Ishikawa (cell line): ENCODE measurements at regions not wholly inside any gene's neighbourhood (a gene's known extent, or its start where the extent isn't known, plus 50 kb on each side); places are given as distances from the start of the nearest gene placed in this dataset.

Experiments
- CEBPB ChIP-seq: IDR thresholded peaks from 2 replicates; pipeline ENCODE4 v1.6.1; 2012
- CREB1 ChIP-seq: IDR thresholded peaks from 2 replicates; pipeline ENCODE4 v1.6.1; 2012; ENCODE audit warnings: low read depth
- EGR1 ChIP-seq: IDR thresholded peaks from 2 replicates; pipeline ENCODE4 v1.6.1; 2012
- EP300 ChIP-seq: IDR thresholded peaks from 2 replicates; pipeline ENCODE4 v1.6.1; 2012; ENCODE audit warnings: borderline replicate concordance
- FOXM1 ChIP-seq: IDR thresholded peaks from 2 replicates; pipeline ENCODE4 v1.6.1; 2012; ENCODE audit warnings: low read depth, borderline replicate concordance
- NFIC ChIP-seq: IDR thresholded peaks from 2 replicates; pipeline ENCODE4 v1.6.1; 2012
- RAD21 ChIP-seq: IDR thresholded peaks from 2 replicates; pipeline ENCODE4 v1.6.1; 2012; ENCODE audit warnings: low read depth
- TAF1 ChIP-seq: IDR thresholded peaks from 2 replicates; pipeline ENCODE4 v1.6.1; 2012; ENCODE audit warnings: low read depth, mild to moderate bottlenecking
- TCF12 ChIP-seq: IDR thresholded peaks from 2 replicates; pipeline ENCODE4 v1.6.1; 2012; ENCODE audit warnings: low read depth
- TEAD4 ChIP-seq: IDR thresholded peaks from 2 replicates; pipeline ENCODE4 v1.6.1; 2012
- YY1 ChIP-seq: IDR thresholded peaks from 2 replicates; pipeline ENCODE4 v1.6.1; 2012; ENCODE audit warnings: low read depth
- ZBTB7A ChIP-seq: IDR thresholded peaks from 2 replicates; pipeline ENCODE4 v1.6.1; 2012; ENCODE audit warnings: low read depth
- TF ChIP-seq, protein P1 (sequence below): IDR thresholded peaks from 2 replicates; pipeline ENCODE4 v1.6.1; 2012
- TF ChIP-seq, protein P2 (sequence below): IDR thresholded peaks from 2 replicates; pipeline ENCODE4 v1.6.1; 2012
- TF ChIP-seq, protein P3 (sequence below): IDR thresholded peaks from 2 replicates; pipeline ENCODE4 v1.6.1; 2012; ENCODE audit warnings: low read depth, mild to moderate bottlenecking

DNA sequence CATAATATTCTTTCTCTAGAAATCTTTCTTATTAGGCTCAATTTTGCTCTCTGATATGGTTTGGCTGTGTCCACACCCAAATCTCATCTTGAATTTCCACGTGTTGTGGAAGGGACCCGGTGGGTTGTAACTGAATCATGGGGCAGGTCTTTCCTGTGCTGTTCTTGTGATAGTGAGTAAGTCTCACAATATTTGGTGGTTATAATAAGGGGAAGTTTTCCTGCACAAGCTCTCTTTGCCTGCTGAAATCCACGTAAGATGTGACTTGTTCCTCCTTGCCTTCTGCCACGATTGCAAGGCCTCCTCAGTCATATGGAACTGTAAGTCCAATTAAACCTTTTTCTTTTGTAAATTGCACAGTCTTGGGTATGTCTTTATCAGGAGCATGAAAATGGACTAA, 73.8 kb downstream of the CAVIN2 start:
- no peak for TF ChIP-seq TCF12
- no peak for TF ChIP-seq YY1
- no peak for TF ChIP-seq CREB1
- TF ChIP-seq, protein P1, sequence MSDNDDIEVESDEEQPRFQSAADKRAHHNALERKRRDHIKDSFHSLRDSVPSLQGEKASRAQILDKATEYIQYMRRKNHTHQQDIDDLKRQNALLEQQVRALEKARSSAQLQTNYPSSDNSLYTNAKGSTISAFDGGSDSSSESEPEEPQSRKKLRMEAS = no peak
- TF ChIP-seq, protein P2, sequence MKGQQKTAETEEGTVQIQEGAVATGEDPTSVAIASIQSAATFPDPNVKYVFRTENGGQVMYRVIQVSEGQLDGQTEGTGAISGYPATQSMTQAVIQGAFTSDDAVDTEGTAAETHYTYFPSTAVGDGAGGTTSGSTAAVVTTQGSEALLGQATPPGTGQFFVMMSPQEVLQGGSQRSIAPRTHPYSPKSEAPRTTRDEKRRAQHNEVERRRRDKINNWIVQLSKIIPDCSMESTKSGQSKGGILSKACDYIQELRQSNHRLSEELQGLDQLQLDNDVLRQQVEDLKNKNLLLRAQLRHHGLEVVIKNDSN = no peak
- no peak for TF ChIP-seq TAF1
- TF ChIP-seq RAD21 = no peak
- no peak for TF ChIP-seq CEBPB
- no peak for TF ChIP-seq EGR1
- TF ChIP-seq FOXM1 = no peak
- no peak for TF ChIP-seq EP300
- TF ChIP-seq NFIC = no peak
- TF ChIP-seq TEAD4 = no peak
- TF ChIP-seq, protein P3, sequence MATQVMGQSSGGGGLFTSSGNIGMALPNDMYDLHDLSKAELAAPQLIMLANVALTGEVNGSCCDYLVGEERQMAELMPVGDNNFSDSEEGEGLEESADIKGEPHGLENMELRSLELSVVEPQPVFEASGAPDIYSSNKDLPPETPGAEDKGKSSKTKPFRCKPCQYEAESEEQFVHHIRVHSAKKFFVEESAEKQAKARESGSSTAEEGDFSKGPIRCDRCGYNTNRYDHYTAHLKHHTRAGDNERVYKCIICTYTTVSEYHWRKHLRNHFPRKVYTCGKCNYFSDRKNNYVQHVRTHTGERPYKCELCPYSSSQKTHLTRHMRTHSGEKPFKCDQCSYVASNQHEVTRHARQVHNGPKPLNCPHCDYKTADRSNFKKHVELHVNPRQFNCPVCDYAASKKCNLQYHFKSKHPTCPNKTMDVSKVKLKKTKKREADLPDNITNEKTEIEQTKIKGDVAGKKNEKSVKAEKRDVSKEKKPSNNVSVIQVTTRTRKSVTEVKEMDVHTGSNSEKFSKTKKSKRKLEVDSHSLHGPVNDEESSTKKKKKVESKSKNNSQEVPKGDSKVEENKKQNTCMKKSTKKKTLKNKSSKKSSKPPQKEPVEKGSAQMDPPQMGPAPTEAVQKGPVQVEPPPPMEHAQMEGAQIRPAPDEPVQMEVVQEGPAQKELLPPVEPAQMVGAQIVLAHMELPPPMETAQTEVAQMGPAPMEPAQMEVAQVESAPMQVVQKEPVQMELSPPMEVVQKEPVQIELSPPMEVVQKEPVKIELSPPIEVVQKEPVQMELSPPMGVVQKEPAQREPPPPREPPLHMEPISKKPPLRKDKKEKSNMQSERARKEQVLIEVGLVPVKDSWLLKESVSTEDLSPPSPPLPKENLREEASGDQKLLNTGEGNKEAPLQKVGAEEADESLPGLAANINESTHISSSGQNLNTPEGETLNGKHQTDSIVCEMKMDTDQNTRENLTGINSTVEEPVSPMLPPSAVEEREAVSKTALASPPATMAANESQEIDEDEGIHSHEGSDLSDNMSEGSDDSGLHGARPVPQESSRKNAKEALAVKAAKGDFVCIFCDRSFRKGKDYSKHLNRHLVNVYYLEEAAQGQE = no peak
- TF ChIP-seq ZBTB7A = no peak

DNA sequence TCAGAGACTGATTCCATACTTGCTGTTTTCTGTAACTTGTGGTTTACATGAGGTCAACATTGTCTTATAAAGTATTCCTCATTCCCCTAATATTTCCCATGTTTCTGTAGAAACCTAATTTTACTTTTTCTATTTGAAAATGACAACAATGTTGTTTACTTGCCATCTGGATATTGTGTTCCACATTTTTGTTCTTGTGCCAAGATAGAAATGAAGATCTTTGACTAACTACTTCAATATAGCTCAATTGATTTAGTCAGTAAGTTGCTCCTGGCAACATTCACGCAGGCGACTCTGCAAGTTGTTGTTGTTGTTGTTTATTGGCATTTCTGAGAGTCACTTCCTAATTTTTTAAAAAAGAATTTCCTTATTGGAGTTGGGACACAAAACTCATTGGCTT, 69.5 kb downstream of the CAVIN2 start:
- TF ChIP-seq ZBTB7A = no peak
- TF ChIP-seq, protein P3 = no peak
- no peak for TF ChIP-seq EGR1
- TF ChIP-seq EP300 = no peak
- no peak for TF ChIP-seq TEAD4
- TF ChIP-seq NFIC = no peak

DNA sequence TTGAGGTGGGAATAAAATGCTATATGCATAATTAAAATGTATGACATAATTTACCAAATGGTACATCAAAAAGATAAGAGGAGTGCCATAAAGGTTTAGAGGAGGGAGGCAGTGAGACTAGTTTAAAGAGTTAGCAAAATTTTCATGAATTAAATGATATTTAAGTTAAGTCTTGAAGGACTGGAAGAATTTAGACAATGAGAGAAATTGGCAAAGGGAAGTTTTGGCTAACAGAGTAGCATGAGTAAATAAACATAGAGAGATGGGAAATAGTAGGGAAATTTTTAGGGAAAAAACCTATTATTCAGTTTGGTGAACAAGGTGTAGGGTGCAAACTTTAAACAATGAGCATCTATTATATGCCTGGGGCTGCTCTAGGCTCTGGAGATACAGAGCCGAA, 68.8 kb downstream of the CAVIN2 start:
- TF ChIP-seq RAD21 (no peak), TEAD4 (no peak), CREB1 (no peak), EGR1 (no peak), ZBTB7A (no peak), YY1 (no peak), TCF12 (no peak), CEBPB (no peak), TAF1 (no peak), EP300 (no peak), NFIC (no peak), FOXM1 (no peak)
- TF ChIP-seq, protein P3 = no peak
- TF ChIP-seq, protein P1 = no peak
- TF ChIP-seq, protein P2 = no peak

DNA sequence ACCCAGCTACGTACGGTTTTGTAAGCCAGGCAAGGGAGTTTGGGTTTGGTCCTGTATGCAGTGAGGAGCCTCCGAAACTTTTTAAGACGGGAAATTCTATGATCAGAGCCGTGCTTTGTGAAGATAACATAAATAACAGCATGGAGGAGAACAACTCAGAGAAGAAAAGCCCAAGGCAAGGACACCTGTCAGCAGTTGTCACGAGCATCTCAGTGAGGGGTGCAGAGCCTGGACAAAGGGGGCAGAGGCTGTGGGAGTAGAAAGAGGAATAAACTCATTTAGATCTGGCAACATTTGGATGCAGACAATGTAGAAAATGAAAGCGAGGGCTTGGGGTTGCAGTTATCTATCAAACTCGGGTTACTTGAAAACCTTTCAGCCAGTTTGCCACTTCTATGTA, 64.5 kb downstream of the CAVIN2 start:
- no peak for TF ChIP-seq TEAD4
- TF ChIP-seq, protein P1 = no peak
- TF ChIP-seq, protein P2 = no peak
- TF ChIP-seq, protein P3 = no peak
- TF ChIP-seq ZBTB7A = no peak
- no peak for TF ChIP-seq NFIC
- TF ChIP-seq TAF1 = no peak
- TF ChIP-seq RAD21 = no peak
- no peak for TF ChIP-seq EGR1
- TF ChIP-seq TCF12 = no peak
- no peak for TF ChIP-seq CREB1
- TF ChIP-seq YY1 = no peak
- no peak for TF ChIP-seq CEBPB
- no peak for TF ChIP-seq EP300
- no peak for TF ChIP-seq FOXM1
